ENCODE measurements at regions not wholly inside any gene's neighbourhood (a gene's known extent, or its start where the extent isn't known, plus 50 kb on each side); places are given as distances from the start of the nearest gene placed in this dataset.

GRCh38 chr9:134562146-134562849 is 79.3 kb upstream of the COL5A1 start:
- H3K27me3 ChIP-seq (ENCODE audit: control insufficient read depth in 3 of 3, insufficient read depth in 3 of 3, low read length in 3 of 3): no peaks in the 10 kb centered on the region
- no peaks in the 10 kb centered on the region for H3K36me3 ChIP-seq (ENCODE audit: control insufficient read depth in 3 of 3, insufficient read depth in 2 of 3, low read depth in 1 of 3, low read length in 3 of 3)
- H3K27ac ChIP-seq (ENCODE audit: low read depth in 1 of 3, low read length in 2 of 3): no peak overlapping the region
- no peak overlapping the region for H3K4me3 ChIP-seq (ENCODE audit: low read depth in 1 of 3, low read length in 3 of 3)
- WGBS, 3 donors: 74 to 90% (median 79%) methylated on average over 5 of the region's 5 CpGs
- H3K9me3 ChIP-seq (ENCODE audit: control insufficient read depth in 2 of 2, insufficient read depth in 1 of 2, low read depth in 1 of 2, low read length in 1 of 2): peaks cover 0 to 12% of the 10 kb centered on the region in 2 donors
- no peak for FAIRE-seq
- no peaks in the 10 kb centered on the region for H3K4me1 ChIP-seq (ENCODE audit: control insufficient read depth in 3 of 3, insufficient read depth in 2 of 3, low read depth in 1 of 3, low read length in 2 of 3)
- no peak for DNase-seq

GRCh38 chr9:134563397-134563796 is 78.2 kb upstream of the COL5A1 start:
- WGBS, 3 donors: 78 to 82% (median 79%) methylated on average over 4 of the region's 4 CpGs
- Histone ChIP-seq H3K36me3 (ENCODE audit: control insufficient read depth in 3 of 3, insufficient read depth in 2 of 3, low read depth in 1 of 3, low read length in 3 of 3) (no peaks in the 10 kb centered on the region), H3K27me3 (ENCODE audit: control insufficient read depth in 3 of 3, insufficient read depth in 3 of 3, low read length in 3 of 3) (no peaks in the 10 kb centered on the region), H3K27ac (ENCODE audit: low read depth in 1 of 3, low read length in 2 of 3) (no peak overlapping the region), H3K4me3 (ENCODE audit: low read depth in 1 of 3, low read length in 3 of 3) (no peak overlapping the region), H3K4me1 (ENCODE audit: control insufficient read depth in 3 of 3, insufficient read depth in 2 of 3, low read depth in 1 of 3, low read length in 2 of 3) (no peaks in the 10 kb centered on the region), H3K9me3 (ENCODE audit: control insufficient read depth in 2 of 2, insufficient read depth in 1 of 2, low read depth in 1 of 2, low read length in 1 of 2) (peaks cover 0 to 12% of the 10 kb centered on the region in 2 donors)
- no peak for FAIRE-seq
- no peak for DNase-seq

GRCh38 chr9:134564431-134565170 is 77.0 kb upstream of the COL5A1 start:
- DNase-seq (no peak), FAIRE-seq (no peak)
- Histone ChIP-seq H3K27ac (ENCODE audit: low read depth in 1 of 3, low read length in 2 of 3) (no peak overlapping the region), H3K4me1 (ENCODE audit: control insufficient read depth in 3 of 3, insufficient read depth in 2 of 3, low read depth in 1 of 3, low read length in 2 of 3) (no peaks in the 10 kb centered on the region), H3K36me3 (ENCODE audit: control insufficient read depth in 3 of 3, insufficient read depth in 2 of 3, low read depth in 1 of 3, low read length in 3 of 3) (no peaks in the 10 kb centered on the region), H3K4me3 (ENCODE audit: low read depth in 1 of 3, low read length in 3 of 3) (no peak overlapping the region), H3K9me3 (ENCODE audit: control insufficient read depth in 2 of 2, insufficient read depth in 1 of 2, low read depth in 1 of 2, low read length in 1 of 2) (peaks cover 0 to 12% of the 10 kb centered on the region in 2 donors), H3K27me3 (ENCODE audit: control insufficient read depth in 3 of 3, insufficient read depth in 3 of 3, low read length in 3 of 3) (no peaks in the 10 kb centered on the region)
- WGBS, 3 donors: 81 to 87% (median 87%) methylated on average over 16 of the region's 16 CpGs

- no peak overlapping the region for H3K27ac ChIP-seq (ENCODE audit: low read depth in 1 of 3, low read length in 2 of 3)
- H3K4me1 ChIP-seq (ENCODE audit: control insufficient read depth in 3 of 3, insufficient read depth in 2 of 3, low read depth in 1 of 3, low read length in 2 of 3): no peaks in the 10 kb centered on the region
- no peaks in the 10 kb centered on the region for H3K36me3 ChIP-seq (ENCODE audit: control insufficient read depth in 3 of 3, insufficient read depth in 2 of 3, low read depth in 1 of 3, low read length in 3 of 3)
- H3K4me3 ChIP-seq (ENCODE audit: low read depth in 1 of 3, low read length in 3 of 3): no peak overlapping the region
- H3K9me3 ChIP-seq (ENCODE audit: control insufficient read depth in 2 of 2, insufficient read depth in 1 of 2, low read depth in 1 of 2, low read length in 1 of 2): peaks cover 0 to 12% of the 10 kb centered on the region in 2 donors
- FAIRE-seq: no peak
- DNase-seq: no peak
- WGBS, 3 donors: 88 to 95% (median 93%) methylated on average over 14 of the region's 14 CpGs
- no peaks in the 10 kb centered on the region for H3K27me3 ChIP-seq (ENCODE audit: control insufficient read depth in 3 of 3, insufficient read depth in 3 of 3, low read length in 3 of 3)
These were observed 76.2 kb upstream of the COL5A1 start for GRCh38 chr9:134565316-134565915.

GRCh38 chr9:134566196-134566847 is 75.3 kb upstream of the COL5A1 start:
- DNase-seq (no peak), FAIRE-seq (no peak)
- H3K4me3 ChIP-seq (ENCODE audit: low read depth in 1 of 3, low read length in 3 of 3): no peak overlapping the region
- WGBS, 3 donors: 89 to 91% (median 89%) methylated on average over 18 of the region's 18 CpGs
- H3K4me1 ChIP-seq (ENCODE audit: control insufficient read depth in 3 of 3, insufficient read depth in 2 of 3, low read depth in 1 of 3, low read length in 2 of 3): no peaks in the 10 kb centered on the region
- no peak overlapping the region for H3K27ac ChIP-seq (ENCODE audit: low read depth in 1 of 3, low read length in 2 of 3)
- H3K27me3 ChIP-seq (ENCODE audit: control insufficient read depth in 3 of 3, insufficient read depth in 3 of 3, low read length in 3 of 3): no peaks in the 10 kb centered on the region
- H3K36me3 ChIP-seq (ENCODE audit: control insufficient read depth in 3 of 3, insufficient read depth in 2 of 3, low read depth in 1 of 3, low read length in 3 of 3): no peaks in the 10 kb centered on the region
- H3K9me3 ChIP-seq (ENCODE audit: control insufficient read depth in 2 of 2, insufficient read depth in 1 of 2, low read depth in 1 of 2, low read length in 1 of 2): peaks cover 0 to 12% of the 10 kb centered on the region in 2 donors

- WGBS, 3 donors: 87 to 91% (median 88%) methylated on average over 5 of the region's 5 CpGs
These were observed 74.7 kb upstream of the COL5A1 start for GRCh38 chr9:134566936-134567335.

GRCh38 chr9:134568116-134568515 is 73.5 kb upstream of the COL5A1 start:
- H3K4me3 ChIP-seq (ENCODE audit: low read depth in 1 of 3, low read length in 3 of 3): no peak overlapping the region
- H3K27ac ChIP-seq (ENCODE audit: low read depth in 1 of 3, low read length in 2 of 3): peak overlapping the region in 1 of 3 donors; percentile 18
- 62 to 74% (median 69%) methylated on average over 5 of the region's 5 CpGs for WGBS, 3 donors
- no peaks in the 10 kb centered on the region for H3K27me3 ChIP-seq (ENCODE audit: control insufficient read depth in 3 of 3, insufficient read depth in 3 of 3, low read length in 3 of 3)
- peaks cover 0 to 12% of the 10 kb centered on the region in 2 donors for H3K9me3 ChIP-seq (ENCODE audit: control insufficient read depth in 2 of 2, insufficient read depth in 1 of 2, low read depth in 1 of 2, low read length in 1 of 2)
- H3K36me3 ChIP-seq (ENCODE audit: control insufficient read depth in 3 of 3, insufficient read depth in 2 of 3, low read depth in 1 of 3, low read length in 3 of 3): no peaks in the 10 kb centered on the region
- FAIRE-seq: no peak
- no peaks in the 10 kb centered on the region for H3K4me1 ChIP-seq (ENCODE audit: control insufficient read depth in 3 of 3, insufficient read depth in 2 of 3, low read depth in 1 of 3, low read length in 2 of 3)
- no peak for DNase-seq

More at GRCh38 chr9:134566936-134567335, 74.7 kb upstream of the COL5A1 start:
- Histone ChIP-seq H3K27me3 (ENCODE audit: control insufficient read depth in 3 of 3, insufficient read depth in 3 of 3, low read length in 3 of 3) (no peaks in the 10 kb centered on the region), H3K4me1 (ENCODE audit: control insufficient read depth in 3 of 3, insufficient read depth in 2 of 3, low read depth in 1 of 3, low read length in 2 of 3) (no peaks in the 10 kb centered on the region), H3K36me3 (ENCODE audit: control insufficient read depth in 3 of 3, insufficient read depth in 2 of 3, low read depth in 1 of 3, low read length in 3 of 3) (no peaks in the 10 kb centered on the region), H3K4me3 (ENCODE audit: low read depth in 1 of 3, low read length in 3 of 3) (no peak overlapping the region), H3K9me3 (ENCODE audit: control insufficient read depth in 2 of 2, insufficient read depth in 1 of 2, low read depth in 1 of 2, low read length in 1 of 2) (peaks cover 0 to 12% of the 10 kb centered on the region in 2 donors), H3K27ac (ENCODE audit: low read depth in 1 of 3, low read length in 2 of 3) (no peak overlapping the region)
- no peak for DNase-seq
- no peak for FAIRE-seq

GRCh38 chr9:134568811-134569210 is 72.8 kb upstream of the COL5A1 start:
- FAIRE-seq: no peak
- no peaks in the 10 kb centered on the region for H3K4me1 ChIP-seq (ENCODE audit: control insufficient read depth in 3 of 3, insufficient read depth in 2 of 3, low read depth in 1 of 3, low read length in 2 of 3)
- no peaks in the 10 kb centered on the region for H3K36me3 ChIP-seq (ENCODE audit: control insufficient read depth in 3 of 3, insufficient read depth in 2 of 3, low read depth in 1 of 3, low read length in 3 of 3)
- H3K9me3 ChIP-seq (ENCODE audit: control insufficient read depth in 2 of 2, insufficient read depth in 1 of 2, low read depth in 1 of 2, low read length in 1 of 2): peaks cover 0 to 12% of the 10 kb centered on the region in 2 donors
- WGBS, 3 donors: 61 to 64% (median 62%) methylated on average over 3 of the region's 3 CpGs
- peak overlapping the region in 1 of 3 donors; percentile 18 for H3K27ac ChIP-seq (ENCODE audit: low read depth in 1 of 3, low read length in 2 of 3)
- H3K4me3 ChIP-seq (ENCODE audit: low read depth in 1 of 3, low read length in 3 of 3): no peak overlapping the region
- DNase-seq: no peak
- no peaks in the 10 kb centered on the region for H3K27me3 ChIP-seq (ENCODE audit: control insufficient read depth in 3 of 3, insufficient read depth in 3 of 3, low read length in 3 of 3)
